NCI-H1930 (cell line): ENCODE measurements at regions not wholly inside any gene's neighbourhood (a gene's known extent, or its start where the extent isn't known, plus 50 kb on each side); places are given as distances from the start of the nearest gene placed in this dataset.
"Not testable (repeated sequence)": the region's sequence is repeated elsewhere in the genome, so short reads cannot be mapped to it uniquely, and the experiment has no call there.

ENCODE experiments used
- DNase-seq, 2 experiments: peaks; one replicate each; lab custom pipeline; 2025; lab: John Stamatoyannopoulos, UW

DNA sequence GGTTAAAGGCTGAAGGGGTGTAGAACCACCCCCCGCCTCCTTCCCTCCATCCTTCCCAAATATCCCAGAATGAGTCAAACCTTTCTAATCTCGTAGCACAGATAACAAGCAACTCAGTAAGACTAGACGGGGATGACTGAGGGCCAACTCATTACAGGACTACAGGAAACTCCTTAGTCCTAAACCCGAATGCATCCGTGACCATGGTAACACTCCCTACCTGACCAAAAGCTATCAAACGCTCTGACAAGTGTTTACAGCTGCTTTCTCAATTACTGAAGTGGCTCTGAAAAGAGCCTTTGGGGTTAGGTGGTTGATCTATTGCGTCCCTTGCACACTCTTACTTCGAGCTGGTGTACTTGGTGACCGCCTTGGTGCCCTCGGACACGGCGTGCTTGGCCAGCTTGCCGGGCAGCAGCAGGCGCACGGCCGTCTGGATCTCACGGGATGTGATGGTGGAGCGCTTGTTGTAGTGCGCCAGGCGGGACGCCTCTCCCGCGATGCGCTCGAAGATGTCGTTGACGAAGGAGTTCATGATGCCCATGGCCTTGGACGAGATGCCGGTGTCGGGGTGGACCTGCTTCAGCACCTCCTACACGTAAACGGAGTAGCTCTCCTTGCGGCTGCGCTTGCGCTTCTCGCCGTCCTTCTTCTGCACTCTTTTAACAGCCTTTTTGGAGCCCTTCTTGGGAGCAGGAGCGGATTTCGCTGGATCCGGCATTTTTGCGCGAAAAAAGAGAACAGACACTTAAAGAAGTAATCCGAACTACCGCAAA lies 67.4 kb downstream of the FAM72B start:
- not testable (repeated sequence) for DNase-seq

DNA sequence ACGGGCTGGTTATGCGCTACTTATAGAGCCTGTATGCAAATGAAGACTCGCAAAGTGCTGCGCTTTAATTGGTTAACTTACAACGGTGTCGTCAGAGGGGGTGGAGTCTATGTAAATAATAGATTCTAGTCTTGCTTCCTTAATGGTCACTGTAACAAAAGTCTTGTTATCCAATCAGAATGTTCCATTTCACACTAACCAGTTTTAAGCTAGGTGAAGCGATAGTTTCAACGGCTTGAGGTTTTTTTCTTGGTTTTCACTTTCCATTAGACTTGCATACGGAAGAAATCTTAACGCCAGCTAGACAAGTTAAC lies 66.9 kb downstream of the FAM72B start:
- not testable (repeated sequence) for DNase-seq

DNA sequence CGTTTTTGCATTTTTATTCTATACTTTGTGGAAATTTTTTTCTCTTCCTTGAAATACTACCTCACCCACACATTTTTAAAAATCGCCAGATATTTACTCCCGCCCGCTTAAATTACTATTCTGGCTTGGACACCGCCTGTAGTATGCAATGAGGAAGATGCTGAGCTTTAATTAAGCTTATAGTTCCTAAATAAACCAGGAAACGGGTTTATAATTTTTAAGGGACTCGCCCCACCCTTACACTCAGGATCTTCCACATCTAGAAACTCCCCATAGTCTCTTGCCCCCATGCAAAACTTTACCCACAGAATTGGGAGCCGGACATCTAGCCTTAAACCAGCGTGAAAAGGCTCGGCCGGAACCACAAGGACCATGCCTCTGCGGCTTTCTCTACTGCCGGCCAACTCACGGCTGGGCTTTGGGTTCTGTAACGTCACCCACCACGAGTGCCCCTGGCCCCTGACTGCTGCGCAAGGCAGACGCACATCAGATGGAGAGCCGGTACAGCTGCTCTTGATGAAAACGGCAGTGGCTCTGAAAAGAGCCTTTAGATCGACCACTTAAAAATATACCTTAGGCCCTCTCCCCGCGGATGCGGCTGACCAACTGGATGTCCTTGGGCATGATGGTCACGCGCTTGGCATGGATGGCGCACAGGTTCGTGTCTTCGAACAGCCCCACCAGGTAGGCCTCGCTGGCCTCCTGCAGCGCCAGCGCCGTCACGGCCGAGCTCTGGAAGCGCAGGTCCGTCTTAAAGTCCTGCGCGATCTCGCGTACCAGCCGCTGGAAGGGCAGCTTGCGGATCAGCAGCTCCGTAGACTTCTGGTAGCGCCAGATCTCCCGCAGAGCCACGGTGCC lies 66.3 kb downstream of the FAM72B start:
- not testable (repeated sequence) for DNase-seq
